GM18508 (cell line): ENCODE measurements at regions not wholly inside any gene's neighbourhood (a gene's known extent, or its start where the extent isn't known, plus 50 kb on each side); places are given as distances from the start of the nearest gene placed in this dataset.

Experiments
- ATAC-seq: cut with Tn5 transposase; IDR thresholded peaks from one replicate; pipeline ENCODE4 v1.9.1; 2021; ENCODE audit warnings: moderate number of reproducible peaks; ENCODE audit not compliant: insufficient read depth, unreplicated experiment

GRCh38 chr13:107111248-107111647 lies 543.3 kb upstream of the ARGLU1 start:
- ATAC-seq, result no peak

DNA sequence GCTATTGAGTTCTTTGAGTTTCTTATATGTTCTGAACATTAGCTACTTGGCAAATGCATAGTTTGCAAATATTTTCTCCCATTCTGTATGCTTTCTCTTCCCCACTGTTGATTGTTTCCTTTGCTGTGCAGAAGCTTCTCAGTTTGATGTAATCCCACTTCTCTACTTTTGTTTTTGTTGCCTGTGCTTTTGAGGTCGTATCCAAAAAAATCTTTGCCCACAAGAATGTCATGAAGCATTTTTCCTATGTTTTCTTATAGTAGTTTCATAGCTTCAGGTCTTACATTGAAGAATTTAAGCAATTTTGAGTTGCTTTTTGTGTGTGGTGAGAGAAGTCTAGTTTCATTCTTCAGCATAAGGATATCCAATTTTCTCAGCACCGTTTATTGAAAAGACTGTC lies 536.7 kb upstream of the ARGLU1 start:
- no peak for ATAC-seq

GRCh38 chr13:107102676-107103075 lies 534.7 kb upstream of the ARGLU1 start:
- no peak for ATAC-seq

DNA sequence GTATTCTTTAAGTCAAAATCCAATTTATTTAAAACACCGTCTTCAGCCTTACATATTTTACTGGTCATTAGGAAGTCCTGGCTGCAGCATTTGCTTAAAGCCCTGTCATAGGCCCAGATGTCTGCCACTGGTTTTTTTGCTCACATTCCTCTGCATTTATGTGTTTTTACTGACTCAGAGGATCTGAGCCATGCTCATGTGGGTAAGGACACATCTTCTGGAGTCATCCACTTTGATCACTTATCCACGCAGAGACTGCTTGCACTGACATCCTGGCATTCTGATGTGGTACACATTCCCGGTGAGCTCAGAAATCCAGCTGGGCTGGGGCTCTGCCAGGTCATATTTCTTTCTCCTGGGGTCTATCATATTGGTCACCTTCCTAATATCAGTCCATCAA lies 531.7 kb upstream of the ARGLU1 start:
- ATAC-seq, result no peak

DNA sequence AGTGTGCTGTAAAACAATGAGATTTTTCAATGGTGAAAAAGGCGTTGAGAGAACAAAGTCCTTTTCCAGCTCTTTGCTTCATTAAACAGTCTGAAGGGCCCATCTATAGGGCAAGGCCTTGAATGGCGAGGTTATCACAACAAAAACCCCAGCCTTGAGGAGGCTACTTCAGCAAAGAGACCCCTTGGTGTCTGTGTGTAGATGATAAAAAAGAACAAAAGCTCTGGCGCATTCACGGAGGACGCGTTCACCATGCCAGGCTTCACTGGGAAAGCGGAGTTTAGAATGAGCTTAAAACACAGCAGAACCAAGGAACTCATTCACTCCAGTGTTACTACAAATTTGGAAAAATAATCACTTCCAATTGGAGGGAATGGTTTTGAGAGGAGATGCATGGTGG lies 530.0 kb upstream of the ARGLU1 start:
- no peak for ATAC-seq

GRCh38 chr13:107095876-107096275 lies 527.9 kb upstream of the ARGLU1 start:
- no peak for ATAC-seq

DNA sequence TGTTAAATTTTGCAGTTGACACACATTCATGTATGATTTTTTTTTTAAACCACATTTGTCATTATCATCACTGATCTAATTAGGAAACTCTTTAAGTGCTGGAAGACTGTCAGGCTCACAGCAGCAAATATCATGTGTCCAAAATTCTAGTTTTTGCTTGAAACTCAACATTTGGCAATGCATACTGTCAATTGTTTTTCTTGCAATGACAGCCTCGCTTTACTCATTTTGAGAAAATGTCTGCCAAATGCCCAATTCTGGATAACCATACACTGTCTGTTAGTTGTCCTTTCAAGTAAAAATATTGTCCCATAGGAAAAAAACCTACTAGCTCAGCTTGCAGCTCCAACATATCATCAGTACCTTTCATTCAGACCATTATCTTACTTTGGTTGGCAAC lies 523.9 kb upstream of the ARGLU1 start:
- ATAC-seq, result no peak

DNA sequence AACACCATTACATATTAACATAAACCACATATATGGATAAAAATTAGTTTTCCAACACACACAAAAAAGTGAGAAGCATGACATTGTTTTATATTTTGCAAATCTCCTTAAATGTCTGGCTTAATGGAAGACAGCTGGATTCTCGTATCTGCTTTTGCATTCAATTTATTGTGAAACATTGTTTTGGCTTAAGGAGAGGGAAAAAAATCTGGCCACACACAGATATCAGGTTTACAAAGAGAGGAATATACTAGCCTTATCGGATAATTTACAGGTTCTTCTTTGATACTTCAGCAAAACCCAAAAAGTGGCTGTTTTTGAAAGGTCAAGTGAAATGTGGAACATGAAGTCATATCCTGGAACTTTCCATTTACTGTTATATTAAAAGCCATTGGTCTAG lies 523.5 kb upstream of the ARGLU1 start:
- ATAC-seq, result no peak

- no peak for ATAC-seq
These were observed 520.1 kb upstream of the ARGLU1 start for GRCh38 chr13:107088061-107088460.

DNA sequence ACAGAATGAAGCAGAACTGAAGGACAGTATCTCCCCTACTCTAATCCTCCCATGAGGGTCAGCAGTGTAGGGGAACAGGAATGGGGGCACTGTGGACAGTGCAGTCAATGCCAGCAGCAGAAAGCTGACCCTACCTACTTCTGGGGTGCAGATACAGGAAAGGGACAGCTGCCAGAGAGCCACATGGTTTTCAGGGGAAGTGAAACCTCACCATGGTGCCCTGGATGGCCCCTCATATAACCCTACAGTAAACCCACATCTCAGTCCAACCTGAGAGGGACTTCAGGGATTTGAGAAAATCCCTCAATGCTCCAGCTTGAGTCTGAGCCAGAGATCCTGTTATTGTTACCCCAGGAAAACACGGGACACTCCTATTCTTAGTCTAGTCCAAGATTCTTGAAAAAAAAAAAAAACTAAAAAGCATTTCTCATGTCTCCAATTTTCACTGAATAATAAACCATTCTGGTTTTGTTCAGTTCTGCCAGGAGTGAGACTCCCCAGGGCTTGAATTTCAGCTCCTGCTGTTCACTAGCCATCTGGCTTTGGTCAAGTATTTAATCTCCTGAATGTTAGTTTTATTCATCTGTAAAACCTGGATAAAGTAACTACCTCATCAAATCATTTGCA lies 511.6 kb upstream of the ARGLU1 start:
- no peak for ATAC-seq

DNA sequence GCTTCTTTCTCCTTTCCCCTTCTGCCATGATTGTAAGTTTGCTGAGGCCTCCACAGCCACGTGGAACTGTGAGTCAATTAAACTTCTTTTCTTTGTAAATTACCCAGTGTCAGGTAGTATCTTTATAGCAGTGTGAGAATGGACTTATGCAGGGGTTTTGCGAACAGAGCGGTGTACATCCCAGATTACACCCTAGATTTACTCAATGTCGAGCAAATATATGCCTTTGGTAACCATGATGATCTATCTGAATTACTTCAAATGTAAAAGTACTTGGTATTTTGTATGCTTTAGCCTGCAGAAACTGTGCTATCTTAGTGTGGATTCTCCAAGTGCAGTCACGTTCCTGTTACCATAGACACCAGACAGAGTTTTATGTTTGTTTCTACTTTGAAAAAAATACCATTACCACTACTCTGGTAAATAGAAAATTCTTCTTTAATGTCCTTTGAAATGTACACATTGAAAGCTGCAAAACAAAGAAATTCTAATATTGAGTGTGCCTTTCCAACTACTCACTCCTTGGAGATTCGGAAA lies 510.4 kb upstream of the ARGLU1 start:
- no peak for ATAC-seq

- no peak for ATAC-seq
These were observed 508.9 kb upstream of the ARGLU1 start for GRCh38 chr13:107076801-107077200.

DNA sequence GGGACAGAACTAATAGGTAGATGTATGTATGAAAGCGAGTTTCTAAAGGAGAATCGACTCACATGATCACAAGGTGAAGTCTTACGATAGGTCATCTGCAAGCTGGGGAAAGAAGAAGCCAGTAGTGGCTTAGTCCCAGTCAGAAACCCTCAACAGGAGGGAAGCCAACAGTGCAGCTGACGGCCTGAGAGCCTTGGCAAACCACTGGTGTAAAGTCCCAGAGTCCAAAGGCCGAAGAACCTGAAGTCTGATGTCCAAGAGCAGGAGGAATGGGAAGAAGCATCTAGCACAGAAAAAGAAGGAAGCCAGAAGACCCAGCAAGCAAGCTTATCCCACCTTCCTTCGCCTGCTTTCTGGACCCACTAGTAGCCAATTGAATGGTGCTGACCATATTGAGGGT lies 507.6 kb upstream of the ARGLU1 start:
- no peak for ATAC-seq

GRCh38 chr13:107070792-107071191 lies 502.9 kb upstream of the ARGLU1 start:
- ATAC-seq, result no peak

DNA sequence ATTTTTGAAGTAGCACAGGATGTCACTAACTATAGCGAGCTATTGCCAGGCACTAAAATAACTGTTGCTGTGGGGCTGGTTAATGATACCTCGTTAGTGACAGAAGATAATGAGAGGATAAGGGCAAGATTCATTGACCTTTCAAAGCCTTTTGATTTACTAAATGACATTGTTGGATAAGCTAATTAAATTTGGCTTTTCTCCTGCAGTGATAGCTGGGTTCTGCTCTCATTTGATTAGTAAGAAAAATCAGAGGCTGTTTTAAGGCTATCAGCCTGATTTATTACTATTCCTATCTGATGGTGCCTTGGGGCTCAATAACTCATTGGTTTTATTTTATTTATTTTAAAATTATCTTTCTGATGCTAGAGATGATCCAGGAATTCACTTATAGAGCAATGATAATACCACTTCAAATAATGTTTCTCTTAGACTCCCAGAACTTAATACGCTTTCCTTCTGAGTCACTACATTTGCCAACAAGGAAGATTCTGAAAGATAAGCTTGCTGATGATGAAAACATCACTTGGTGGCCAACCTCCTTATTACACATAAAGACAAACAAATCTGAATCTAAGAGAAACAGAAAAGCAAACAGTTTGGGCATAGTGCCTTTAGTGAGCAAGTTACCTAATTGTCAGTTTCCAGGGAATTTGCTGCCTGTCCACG lies 501.3 kb upstream of the ARGLU1 start:
- no peak for ATAC-seq

DNA sequence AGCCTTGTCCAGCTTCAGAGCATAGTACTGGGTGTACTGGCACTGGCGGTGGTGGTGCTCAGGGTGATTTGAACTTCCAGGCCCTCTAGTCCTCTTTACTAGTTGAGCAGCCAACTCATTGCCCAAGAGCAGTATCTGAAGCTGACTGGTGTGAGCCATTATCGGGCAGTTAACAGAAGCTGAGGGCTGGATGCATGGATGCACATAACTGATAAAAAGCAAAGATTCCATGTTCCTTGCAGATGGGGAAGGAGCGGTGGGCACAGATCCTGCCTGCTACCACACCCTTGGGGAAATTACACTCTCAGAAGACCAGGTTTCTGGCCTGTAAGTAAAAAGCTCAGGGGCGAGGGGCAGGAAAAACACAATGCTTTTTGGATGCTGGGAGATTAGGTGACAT lies 499.4 kb upstream of the ARGLU1 start:
- no peak for ATAC-seq

GRCh38 chr13:107066355-107066754 lies 498.4 kb upstream of the ARGLU1 start:
- no peak for ATAC-seq

DNA sequence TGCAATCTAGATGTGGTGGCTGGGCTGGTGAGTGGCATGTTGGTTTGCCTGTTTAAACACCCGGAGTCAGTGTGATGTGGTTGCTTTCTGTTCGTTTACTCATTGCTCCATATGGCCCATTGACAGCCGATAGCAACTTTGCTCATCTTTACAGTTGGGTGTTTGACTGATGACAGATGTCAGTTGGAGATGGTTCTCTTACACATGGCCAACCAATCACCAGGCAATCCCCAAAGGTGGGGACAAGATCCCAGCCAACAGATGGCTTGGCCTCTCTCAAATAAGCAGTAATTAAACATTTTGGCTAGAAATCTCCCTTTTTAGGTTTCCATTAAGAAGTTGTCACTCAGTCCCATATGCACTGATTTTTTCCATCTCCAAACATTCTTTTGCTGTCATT lies 497.1 kb upstream of the ARGLU1 start:
- no peak for ATAC-seq

DNA sequence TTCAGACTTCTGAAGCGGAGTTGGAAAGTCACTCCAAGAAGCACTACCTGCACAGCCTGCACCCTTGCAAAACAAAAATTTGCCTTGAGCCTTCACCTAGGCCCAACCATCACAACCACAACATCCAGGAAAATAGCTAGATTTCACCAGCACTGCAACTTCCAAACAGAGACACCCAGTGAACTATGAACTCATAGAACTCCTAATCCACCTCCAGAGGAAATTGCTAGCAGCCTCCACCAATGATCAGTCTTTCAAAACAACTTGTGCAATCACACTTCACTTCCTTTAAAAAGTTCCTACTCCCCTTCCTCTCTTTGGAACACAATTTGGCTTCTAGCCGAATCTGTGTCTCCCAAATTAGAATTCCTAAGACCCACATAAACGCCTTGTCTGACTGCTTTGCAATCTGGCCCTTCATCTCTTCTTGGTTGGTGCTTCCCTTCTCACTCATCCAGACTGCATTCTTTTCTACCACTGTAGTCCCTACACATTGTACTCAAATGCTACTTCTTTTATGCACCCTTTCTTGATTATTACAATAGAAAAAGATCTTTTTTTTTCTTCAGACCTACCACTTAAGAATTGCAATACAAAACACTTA lies 489.2 kb upstream of the ARGLU1 start:
- no peak for ATAC-seq

DNA sequence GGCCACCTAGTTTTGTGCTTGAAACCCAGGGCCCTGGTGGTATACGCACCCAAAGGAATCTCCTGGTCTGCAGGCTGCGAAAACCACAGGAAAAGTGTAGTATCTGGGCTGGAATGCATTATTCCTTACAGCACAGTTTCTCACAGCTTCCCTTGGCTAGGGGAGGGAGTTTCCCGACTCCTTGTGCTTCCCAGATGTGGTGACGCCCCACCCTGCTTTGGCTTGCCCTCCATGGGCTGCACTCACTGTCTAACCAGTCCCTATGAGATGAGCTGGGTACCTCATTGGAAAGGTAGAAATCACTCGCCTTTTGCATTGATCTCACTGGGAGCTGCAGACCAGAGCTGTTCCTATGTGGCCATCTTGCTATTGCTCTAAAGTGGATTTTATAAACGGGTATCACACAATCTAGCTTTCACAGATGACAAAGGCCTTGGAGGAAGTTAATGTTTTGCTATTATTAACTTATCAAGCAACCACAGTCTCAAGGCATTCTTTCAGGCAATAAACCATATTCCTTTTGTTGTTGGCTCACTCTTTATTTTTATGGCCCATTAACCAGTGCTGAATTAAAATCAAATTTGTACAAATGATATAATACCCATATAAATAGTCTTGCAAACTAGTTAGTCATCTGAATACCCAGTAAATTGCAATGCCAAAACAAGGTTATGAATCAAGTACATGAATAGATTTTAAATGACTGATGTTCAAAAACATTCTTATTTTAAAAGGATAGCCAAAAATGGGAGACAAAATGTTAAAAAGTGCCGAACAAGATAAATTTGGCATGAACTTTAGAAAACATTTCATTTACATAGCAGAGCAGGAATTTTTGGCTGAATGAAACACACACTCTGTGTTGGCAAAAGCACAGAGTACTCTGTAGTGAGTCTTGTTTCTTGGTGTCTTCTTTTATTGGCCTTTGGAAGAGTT lies 475.4 kb upstream of the ARGLU1 start:
- no peak for ATAC-seq

GRCh38 chr13:107035778-107036177 lies 467.8 kb upstream of the ARGLU1 start:
- no peak for ATAC-seq
